ENCODE measurements at regions not wholly inside any gene's neighbourhood (a gene's known extent, or its start where the extent isn't known, plus 50 kb on each side); places are given as distances from the start of the nearest gene placed in this dataset.

GRCh38 chr4:115355329-115355728 lies 241.9 kb upstream of the NDST4 start:
- DNase-seq, result peak in 1 of 5 donors; percentile 26
- CTCF ChIA-PET (ENCODE audit: partially characterized antibody), result no interaction called here
- peaks cover 2 to 37% (median 21%) of the 10 kb centered on the region in 8 donors for H3K9me3 Mint-ChIP-seq
- Histone ChIP-seq H3K27me3 (ENCODE audit: insufficient read depth, low read length) (no peaks in the 10 kb centered on the region), H3K36me3 (ENCODE audit: insufficient read depth, low read length) (no peaks in the 10 kb centered on the region), H3K27ac (ENCODE audit: low read depth, low read length) (no peak overlapping the region), H3K4me1 (ENCODE audit: insufficient read depth, low read length) (no peaks in the 10 kb centered on the region), H3K4me3 (ENCODE audit: low read length in 2 of 2) (no peak overlapping the region), H3K9me3 (ENCODE audit: control insufficient read depth in 1 of 2, low read length in 2 of 2) (no peaks in the 10 kb centered on the region)
- POLR2A ChIA-PET (ENCODE audit: partially characterized antibody), result no interaction called here
- H3K36me3 Mint-ChIP-seq, result no peaks in the 10 kb centered on the region
- no peak overlapping the region for H3K4me3 Mint-ChIP-seq
- no peaks in the 10 kb centered on the region for H3K27me3 Mint-ChIP-seq
- intact Hi-C loops (cut with micrococcal nuclease), result no loop called here
- H3K27ac Mint-ChIP-seq, result no peak overlapping the region
- no peaks in the 10 kb centered on the region for H3K4me1 Mint-ChIP-seq

- CTCF ChIA-PET (ENCODE audit: partially characterized antibody), result no interaction called here
- H3K4me1 Mint-ChIP-seq, result no peaks in the 10 kb centered on the region
- no peaks in the 10 kb centered on the region for H3K27me3 Mint-ChIP-seq
- H3K36me3 ChIP-seq (ENCODE audit: insufficient read depth, low read length), result no peaks in the 10 kb centered on the region
- H3K4me1 ChIP-seq (ENCODE audit: insufficient read depth, low read length), result no peaks in the 10 kb centered on the region
- no peak overlapping the region for H3K27ac Mint-ChIP-seq
- H3K9me3 Mint-ChIP-seq, result peaks cover 2 to 37% (median 21%) of the 10 kb centered on the region in 8 donors
- H3K27me3 ChIP-seq (ENCODE audit: insufficient read depth, low read length), result no peaks in the 10 kb centered on the region
- intact Hi-C loops (cut with micrococcal nuclease), result no loop called here
- H3K27ac ChIP-seq (ENCODE audit: low read depth, low read length), result no peak overlapping the region
- H3K9me3 ChIP-seq (ENCODE audit: control insufficient read depth in 1 of 2, low read length in 2 of 2), result no peaks in the 10 kb centered on the region
- no peak overlapping the region for H3K4me3 ChIP-seq (ENCODE audit: low read length in 2 of 2)
- H3K36me3 Mint-ChIP-seq, result no peaks in the 10 kb centered on the region
- no peak overlapping the region for H3K4me3 Mint-ChIP-seq
- DNase-seq, result no peak
- POLR2A ChIA-PET (ENCODE audit: partially characterized antibody), result no interaction called here
Measured at GRCh38 chr4:115353370-115353769, 239.9 kb upstream of the NDST4 start.

DNA sequence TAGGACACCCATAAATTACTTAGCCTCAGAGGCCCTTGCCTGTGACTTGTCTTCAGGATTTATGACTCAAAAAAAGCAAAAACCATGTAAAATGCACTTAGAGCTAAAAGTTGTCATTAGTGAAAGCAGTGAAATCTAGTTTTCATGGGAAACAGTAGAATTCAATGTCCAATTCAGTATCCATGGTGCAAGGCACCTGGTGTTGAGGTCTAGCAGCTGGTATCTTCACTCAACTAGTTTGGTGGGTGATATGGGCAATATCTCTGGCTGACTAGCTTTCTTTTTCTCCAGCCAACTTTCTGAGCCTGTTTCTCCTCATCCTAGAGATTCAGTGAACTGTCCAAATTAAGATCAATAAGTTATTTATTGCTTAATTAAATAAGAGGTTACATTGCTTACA lies 229.8 kb upstream of the NDST4 start:
- no peaks in the 10 kb centered on the region for H3K36me3 Mint-ChIP-seq
- no peaks in the 10 kb centered on the region for H3K27me3 ChIP-seq (ENCODE audit: insufficient read depth, low read length)
- no peak overlapping the region for H3K27ac Mint-ChIP-seq
- H3K4me3 ChIP-seq (ENCODE audit: low read length in 2 of 2), result no peak overlapping the region
- CTCF ChIA-PET (ENCODE audit: partially characterized antibody), result no interaction called here
- no peaks in the 10 kb centered on the region for H3K27me3 Mint-ChIP-seq
- H3K4me1 ChIP-seq (ENCODE audit: insufficient read depth, low read length), result no peaks in the 10 kb centered on the region
- no peak overlapping the region for H3K4me3 Mint-ChIP-seq
- no peak for DNase-seq
- intact Hi-C loops (cut with micrococcal nuclease), result no loop called here
- no peaks in the 10 kb centered on the region for H3K9me3 ChIP-seq (ENCODE audit: control insufficient read depth in 1 of 2, low read length in 2 of 2)
- POLR2A ChIA-PET (ENCODE audit: partially characterized antibody), result no interaction called here
- no peak overlapping the region for H3K27ac ChIP-seq (ENCODE audit: low read depth, low read length)
- peaks cover 0 to 5% (median 2%) of the 10 kb centered on the region in 8 donors for H3K9me3 Mint-ChIP-seq
- H3K36me3 ChIP-seq (ENCODE audit: insufficient read depth, low read length), result no peaks in the 10 kb centered on the region
- no peaks in the 10 kb centered on the region for H3K4me1 Mint-ChIP-seq

- Histone ChIP-seq H3K27me3 (ENCODE audit: insufficient read depth, low read length) (no peaks in the 10 kb centered on the region), H3K9me3 (ENCODE audit: control insufficient read depth in 1 of 2, low read length in 2 of 2) (no peaks in the 10 kb centered on the region), H3K4me1 (ENCODE audit: insufficient read depth, low read length) (no peaks in the 10 kb centered on the region), H3K36me3 (ENCODE audit: insufficient read depth, low read length) (no peaks in the 10 kb centered on the region), H3K4me3 (ENCODE audit: low read length in 2 of 2) (no peak overlapping the region), H3K27ac (ENCODE audit: low read depth, low read length) (no peak overlapping the region)
- intact Hi-C loops (cut with micrococcal nuclease), result no loop called here
- Mint-ChIP-seq H3K9me3 (peaks cover 0 to 9% (median under 1%) of the 10 kb centered on the region in 8 donors), H3K4me1 (no peaks in the 10 kb centered on the region), H3K36me3 (no peaks in the 10 kb centered on the region), H3K27me3 (no peaks in the 10 kb centered on the region), H3K4me3 (no peak overlapping the region), H3K27ac (peak overlapping the region in 1 of 7 donors; percentile 30)
- ChIA-PET CTCF (ENCODE audit: partially characterized antibody) (no interaction called here), POLR2A (ENCODE audit: partially characterized antibody) (no interaction called here)
- DNase-seq, result no peak
Measured at GRCh38 chr4:115334736-115335411, 221.5 kb upstream of the NDST4 start.

- no peaks in the 10 kb centered on the region for H3K9me3 ChIP-seq (ENCODE audit: control insufficient read depth in 1 of 2, low read length in 2 of 2)
- Mint-ChIP-seq H3K9me3 (peaks cover 0 to 4% (median 0%) of the 10 kb centered on the region in 8 donors), H3K27me3 (no peaks in the 10 kb centered on the region), H3K27ac (no peak overlapping the region), H3K36me3 (no peaks in the 10 kb centered on the region), H3K4me1 (no peaks in the 10 kb centered on the region), H3K4me3 (no peak overlapping the region)
- H3K4me1 ChIP-seq (ENCODE audit: insufficient read depth, low read length), result no peaks in the 10 kb centered on the region
- intact Hi-C loops (cut with micrococcal nuclease), result no loop called here
- H3K27me3 ChIP-seq (ENCODE audit: insufficient read depth, low read length), result no peaks in the 10 kb centered on the region
- no peaks in the 10 kb centered on the region for H3K36me3 ChIP-seq (ENCODE audit: insufficient read depth, low read length)
- POLR2A ChIA-PET (ENCODE audit: partially characterized antibody), result no interaction called here
- no peak for DNase-seq
- no peak overlapping the region for H3K4me3 ChIP-seq (ENCODE audit: low read length in 2 of 2)
- CTCF ChIA-PET (ENCODE audit: partially characterized antibody), result no interaction called here
- no peak overlapping the region for H3K27ac ChIP-seq (ENCODE audit: low read depth, low read length)
Measured at GRCh38 chr4:115332078-115332477, 218.7 kb upstream of the NDST4 start.

GRCh38 chr4:115331241-115331640 lies 217.8 kb upstream of the NDST4 start:
- no peaks in the 10 kb centered on the region for H3K36me3 Mint-ChIP-seq
- no peaks in the 10 kb centered on the region for H3K27me3 ChIP-seq (ENCODE audit: insufficient read depth, low read length)
- POLR2A ChIA-PET (ENCODE audit: partially characterized antibody), result no interaction called here
- intact Hi-C loops (cut with micrococcal nuclease), result no loop called here
- no peak overlapping the region for H3K27ac Mint-ChIP-seq
- H3K4me3 Mint-ChIP-seq, result no peak overlapping the region
- H3K4me3 ChIP-seq (ENCODE audit: low read length in 2 of 2), result no peak overlapping the region
- no peaks in the 10 kb centered on the region for H3K36me3 ChIP-seq (ENCODE audit: insufficient read depth, low read length)
- peaks cover 0 to 4% (median 0%) of the 10 kb centered on the region in 8 donors for H3K9me3 Mint-ChIP-seq
- H3K4me1 Mint-ChIP-seq, result no peaks in the 10 kb centered on the region
- no peaks in the 10 kb centered on the region for H3K4me1 ChIP-seq (ENCODE audit: insufficient read depth, low read length)
- H3K27ac ChIP-seq (ENCODE audit: low read depth, low read length), result no peak overlapping the region
- no peaks in the 10 kb centered on the region for H3K27me3 Mint-ChIP-seq
- H3K9me3 ChIP-seq (ENCODE audit: control insufficient read depth in 1 of 2, low read length in 2 of 2), result no peaks in the 10 kb centered on the region
- DNase-seq, result no peak
- CTCF ChIA-PET (ENCODE audit: partially characterized antibody), result no interaction called here

DNA sequence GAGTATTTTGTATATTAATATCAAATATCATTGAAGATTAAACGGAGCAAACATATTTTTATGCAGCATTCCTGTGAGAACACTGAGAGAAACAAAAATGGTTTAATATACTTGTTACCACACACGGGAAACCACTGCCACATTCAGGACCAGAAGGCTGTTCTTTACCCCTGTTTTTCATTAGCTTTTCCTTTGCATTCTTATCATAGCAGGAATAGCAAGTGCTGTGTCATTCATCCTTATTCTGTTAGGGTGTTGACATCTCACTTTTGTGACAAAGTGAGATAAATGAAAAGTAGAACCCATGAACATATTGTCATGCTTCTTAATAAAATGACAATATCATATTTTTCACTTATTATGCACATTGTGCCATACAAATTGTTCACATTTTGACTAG lies 212.4 kb upstream of the NDST4 start:
- no peak overlapping the region for H3K4me3 Mint-ChIP-seq
- H3K27ac Mint-ChIP-seq, result no peak overlapping the region
- H3K4me1 Mint-ChIP-seq, result no peaks in the 10 kb centered on the region
- no peak overlapping the region for H3K4me3 ChIP-seq (ENCODE audit: low read length in 2 of 2)
- intact Hi-C loops (cut with micrococcal nuclease), result no loop called here
- no peaks in the 10 kb centered on the region for H3K27me3 ChIP-seq (ENCODE audit: insufficient read depth, low read length)
- H3K36me3 ChIP-seq (ENCODE audit: insufficient read depth, low read length), result no peaks in the 10 kb centered on the region
- H3K36me3 Mint-ChIP-seq, result no peaks in the 10 kb centered on the region
- ChIA-PET CTCF (ENCODE audit: partially characterized antibody) (no interaction called here), POLR2A (ENCODE audit: partially characterized antibody) (no interaction called here)
- no peaks in the 10 kb centered on the region for H3K27me3 Mint-ChIP-seq
- H3K27ac ChIP-seq (ENCODE audit: low read depth, low read length), result no peak overlapping the region
- no peaks in the 10 kb centered on the region for H3K9me3 ChIP-seq (ENCODE audit: control insufficient read depth in 1 of 2, low read length in 2 of 2)
- H3K9me3 Mint-ChIP-seq, result peaks cover 0 to 2% (median 0%) of the 10 kb centered on the region in 8 donors
- DNase-seq, result no peak
- no peaks in the 10 kb centered on the region for H3K4me1 ChIP-seq (ENCODE audit: insufficient read depth, low read length)
